ENCODE measurements at regions not wholly inside any gene's neighbourhood (a gene's known extent, or its start where the extent isn't known, plus 50 kb on each side); places are given as distances from the start of the nearest gene placed in this dataset.

DNA sequence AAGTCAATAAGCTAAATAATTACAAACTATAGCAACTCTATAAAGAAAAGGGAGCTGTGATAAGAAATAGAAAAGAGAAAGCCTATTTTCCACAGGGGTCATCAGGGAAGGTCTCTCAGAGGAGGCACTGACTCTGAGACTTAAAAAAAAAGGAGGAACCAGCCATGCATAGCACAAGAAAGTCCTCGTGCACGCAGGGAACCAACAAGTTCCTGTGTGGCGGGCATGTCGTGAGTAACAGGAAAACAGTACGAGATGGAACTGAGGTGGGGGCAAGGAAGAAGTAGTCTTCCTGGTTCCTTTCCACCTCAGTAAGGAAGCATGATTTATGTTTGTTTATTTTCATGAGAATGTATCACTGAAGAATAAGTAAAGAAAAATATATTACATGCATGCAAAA, 367.0 kb upstream of the TMEM132C start:
- no peak for ATAC-seq (ENCODE audit: low read depth)
- CTCF ChIA-PET, result no interaction called here
- no peaks in the 10 kb centered on the region for H3K4me1 Mint-ChIP-seq

DNA sequence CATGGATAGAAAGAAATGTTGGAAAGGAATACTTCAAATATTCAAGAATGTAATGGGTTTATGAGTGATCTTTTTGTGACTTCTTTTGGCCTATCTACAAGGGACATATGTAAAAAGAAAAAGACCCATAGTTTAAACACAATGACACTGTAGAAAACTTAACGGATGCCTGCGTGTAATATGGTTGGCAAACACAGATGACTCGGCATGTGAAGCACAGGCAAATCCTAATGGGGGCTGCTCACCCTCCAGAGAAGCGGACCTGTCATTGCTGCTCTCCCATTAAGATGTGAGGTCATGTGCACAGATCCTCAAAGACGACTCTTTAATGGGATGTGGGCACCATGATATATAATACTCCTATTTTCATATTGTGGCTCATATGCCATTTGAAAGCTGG, 366.6 kb upstream of the TMEM132C start:
- TF ChIP-seq EZH2 (IDR thresholded peaks at IDR 0.05; ENCODE audit: borderline replicate concordance, insufficient read depth, low read depth, low read length, poor library complexity, severe bottlenecking), result no peak
- TF ChIP-seq, protein P1, sequence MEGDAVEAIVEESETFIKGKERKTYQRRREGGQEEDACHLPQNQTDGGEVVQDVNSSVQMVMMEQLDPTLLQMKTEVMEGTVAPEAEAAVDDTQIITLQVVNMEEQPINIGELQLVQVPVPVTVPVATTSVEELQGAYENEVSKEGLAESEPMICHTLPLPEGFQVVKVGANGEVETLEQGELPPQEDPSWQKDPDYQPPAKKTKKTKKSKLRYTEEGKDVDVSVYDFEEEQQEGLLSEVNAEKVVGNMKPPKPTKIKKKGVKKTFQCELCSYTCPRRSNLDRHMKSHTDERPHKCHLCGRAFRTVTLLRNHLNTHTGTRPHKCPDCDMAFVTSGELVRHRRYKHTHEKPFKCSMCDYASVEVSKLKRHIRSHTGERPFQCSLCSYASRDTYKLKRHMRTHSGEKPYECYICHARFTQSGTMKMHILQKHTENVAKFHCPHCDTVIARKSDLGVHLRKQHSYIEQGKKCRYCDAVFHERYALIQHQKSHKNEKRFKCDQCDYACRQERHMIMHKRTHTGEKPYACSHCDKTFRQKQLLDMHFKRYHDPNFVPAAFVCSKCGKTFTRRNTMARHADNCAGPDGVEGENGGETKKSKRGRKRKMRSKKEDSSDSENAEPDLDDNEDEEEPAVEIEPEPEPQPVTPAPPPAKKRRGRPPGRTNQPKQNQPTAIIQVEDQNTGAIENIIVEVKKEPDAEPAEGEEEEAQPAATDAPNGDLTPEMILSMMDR (IDR thresholded peaks at IDR 0.05), result no peak
- POLR2A ChIA-PET, result no interaction called here

More for the DNA sequence above, 367.0 kb upstream of the TMEM132C start:
- Mint-ChIP-seq H3K27me3 (no peaks in the 10 kb centered on the region), H3K4me3 (no peak overlapping the region), H3K27ac (no peak overlapping the region), H3K9me3 (ENCODE audit: insufficient read depth) (no peaks in the 10 kb centered on the region)
- no peak overlapping the region for H2AFZ ChIP-seq (ENCODE audit: insufficient read depth, low read depth, low read length, poor library complexity, severe bottlenecking)
- DNase-seq, result no peak
- no peaks in the 10 kb centered on the region for H3K27me3 ChIP-seq (replicated peaks in 1 of 4; ENCODE audit: control extremely low read depth in 1 of 4, control insufficient read depth in 3 of 4, insufficient read depth in 4 of 4, low read length in 3 of 4)
- no peak overlapping the region for H3K9ac ChIP-seq (ENCODE audit: low read length)
- POLR2A ChIA-PET, result no interaction called here
- no peak overlapping the region for H3K27ac ChIP-seq (ENCODE audit: low read length in 2 of 2)
- H3K4me3 ChIP-seq (ENCODE audit: control extremely low read depth in 1 of 5, extremely low read depth in 1 of 5, insufficient read depth in 1 of 5, low read depth in 2 of 5, low read length in 4 of 5), result no peak overlapping the region
- H3K79me2 ChIP-seq (ENCODE audit: control insufficient read depth, insufficient read depth, low read length), result no peaks in the 10 kb centered on the region
- no peaks in the 10 kb centered on the region for H3K36me3 ChIP-seq (replicated peaks in 1 of 2; ENCODE audit: control extremely low read depth in 1 of 2, control insufficient read depth in 1 of 2, extremely low read depth in 1 of 2, insufficient read depth in 2 of 2, low read length in 1 of 2)
- peaks cover 0 to 3% (median 0%) of the 10 kb centered on the region in 3 donors for H3K9me3 ChIP-seq (ENCODE audit: control extremely low read depth in 1 of 3, control insufficient read depth in 2 of 3, insufficient read depth in 1 of 3, low read length in 2 of 3)
- H3K4me2 ChIP-seq (replicated peaks; ENCODE audit: low read depth, low read length, poor library complexity, severe bottlenecking), result no peak overlapping the region
- TF ChIP-seq, protein P1 (IDR thresholded peaks at IDR 0.05), result no peak
- no peak for TF ChIP-seq EZH2 (IDR thresholded peaks at IDR 0.05; ENCODE audit: borderline replicate concordance, insufficient read depth, low read depth, low read length, poor library complexity, severe bottlenecking)
- no peaks in the 10 kb centered on the region for H4K20me1 ChIP-seq (ENCODE audit: control insufficient read depth, insufficient read depth, low read length, poor library complexity, severe bottlenecking)
- no peaks in the 10 kb centered on the region for H3K4me1 ChIP-seq (ENCODE audit: control insufficient read depth in 2 of 2, insufficient read depth in 2 of 2, low read length in 2 of 2)
- WGBS (ENCODE audit: insufficient coverage), result 11% methylated on average over 3 of the region's 5 CpGs
- intact Hi-C loops (cut with micrococcal nuclease), result no loop called here

More for the DNA sequence above, 366.6 kb upstream of the TMEM132C start:
- DNase-seq (no peak), ATAC-seq (ENCODE audit: low read depth) (no peak)
- intact Hi-C loops (cut with micrococcal nuclease), result no loop called here
- H3K79me2 ChIP-seq (ENCODE audit: control insufficient read depth, insufficient read depth, low read length), result no peaks in the 10 kb centered on the region
- Mint-ChIP-seq H3K4me1 (no peaks in the 10 kb centered on the region), H3K27ac (no peak overlapping the region), H3K9me3 (ENCODE audit: insufficient read depth) (peaks cover 2% of the 10 kb centered on the region), H3K27me3 (no peaks in the 10 kb centered on the region), H3K4me3 (no peak overlapping the region)
- peaks cover 0 to 3% (median 0%) of the 10 kb centered on the region in 3 donors for H3K9me3 ChIP-seq (ENCODE audit: control extremely low read depth in 1 of 3, control insufficient read depth in 2 of 3, insufficient read depth in 1 of 3, low read length in 2 of 3)
- no peaks in the 10 kb centered on the region for H3K27me3 ChIP-seq (replicated peaks in 1 of 4; ENCODE audit: control extremely low read depth in 1 of 4, control insufficient read depth in 3 of 4, insufficient read depth in 4 of 4, low read length in 3 of 4)
- H4K20me1 ChIP-seq (ENCODE audit: control insufficient read depth, insufficient read depth, low read length, poor library complexity, severe bottlenecking), result no peaks in the 10 kb centered on the region
- no peak overlapping the region for H3K27ac ChIP-seq (ENCODE audit: low read length in 2 of 2)
- H3K9ac ChIP-seq (ENCODE audit: low read length), result no peak overlapping the region
- H3K36me3 ChIP-seq (replicated peaks in 1 of 2; ENCODE audit: control extremely low read depth in 1 of 2, control insufficient read depth in 1 of 2, extremely low read depth in 1 of 2, insufficient read depth in 2 of 2, low read length in 1 of 2), result no peaks in the 10 kb centered on the region
- WGBS (ENCODE audit: insufficient coverage), result 28% methylated on average over 3 of the region's 5 CpGs
- H2AFZ ChIP-seq (ENCODE audit: insufficient read depth, low read depth, low read length, poor library complexity, severe bottlenecking), result no peak overlapping the region
- CTCF ChIA-PET, result no interaction called here
- no peak overlapping the region for H3K4me2 ChIP-seq (replicated peaks; ENCODE audit: low read depth, low read length, poor library complexity, severe bottlenecking)
- no peaks in the 10 kb centered on the region for H3K4me1 ChIP-seq (ENCODE audit: control insufficient read depth in 2 of 2, insufficient read depth in 2 of 2, low read length in 2 of 2)
- no peak overlapping the region for H3K4me3 ChIP-seq (ENCODE audit: control extremely low read depth in 1 of 5, extremely low read depth in 1 of 5, insufficient read depth in 1 of 5, low read depth in 2 of 5, low read length in 4 of 5)

All from B cell (primary cell).